Fibroblast of the aortic adventitia (primary cell): ENCODE measurements at regions not wholly inside any gene's neighbourhood (a gene's known extent, or its start where the extent isn't known, plus 50 kb on each side); places are given as distances from the start of the nearest gene placed in this dataset.

Experiments
- DNase-seq: peaks from one replicate; pipeline ENCODE4 v3.0.0-alpha.2; 2010; ENCODE audit warnings: low read depth
- H3K4me3 ChIP-seq: 2 replicates; pipeline ENCODE4 v1.5.1; 2011; ENCODE audit warnings: low read depth, mild to moderate bottlenecking, control low read depth, low read length, moderate library complexity
- TF ChIP-seq, protein P1 (sequence below): IDR thresholded peaks from 2 replicates; pipeline ENCODE4 v1.5.1; 2011; ENCODE audit warnings: mild to moderate bottlenecking, low read length, control low read depth, inconsistent platforms; ENCODE audit not compliant: insufficient read depth

DNA sequence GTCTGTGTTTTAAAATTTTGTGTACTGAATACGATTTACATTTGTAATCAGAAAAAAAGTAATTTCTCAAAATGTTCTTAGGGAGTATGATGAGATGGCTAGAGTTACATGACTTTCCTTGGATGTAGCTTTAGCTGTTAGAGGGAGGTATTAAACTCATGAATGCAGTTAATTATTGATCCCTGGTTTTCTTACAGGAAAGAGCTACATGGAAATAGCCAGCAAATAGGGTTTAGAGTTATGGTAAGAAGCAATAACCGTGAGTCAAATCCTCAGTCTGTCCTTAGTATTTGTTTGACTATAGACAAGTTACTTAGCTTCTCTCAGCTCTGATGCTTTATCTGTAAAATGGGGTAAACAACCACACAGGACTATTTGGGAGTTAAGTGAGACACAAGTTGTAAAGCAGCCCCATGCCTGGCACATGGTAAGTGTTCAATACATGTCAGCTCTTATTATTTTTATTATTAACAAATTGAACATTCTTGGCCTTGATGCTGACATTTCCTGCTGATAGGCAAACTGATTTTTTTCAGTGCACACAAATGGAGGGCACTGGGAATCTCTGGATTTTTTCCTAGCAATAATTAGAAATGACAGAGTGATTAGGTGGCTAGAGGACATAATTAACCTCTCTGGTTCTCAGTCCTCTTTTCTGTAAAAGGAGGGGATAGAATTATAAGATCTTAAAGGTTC, 204.5 kb upstream of the PHYHIPL start:
- TF ChIP-seq, protein P1, sequence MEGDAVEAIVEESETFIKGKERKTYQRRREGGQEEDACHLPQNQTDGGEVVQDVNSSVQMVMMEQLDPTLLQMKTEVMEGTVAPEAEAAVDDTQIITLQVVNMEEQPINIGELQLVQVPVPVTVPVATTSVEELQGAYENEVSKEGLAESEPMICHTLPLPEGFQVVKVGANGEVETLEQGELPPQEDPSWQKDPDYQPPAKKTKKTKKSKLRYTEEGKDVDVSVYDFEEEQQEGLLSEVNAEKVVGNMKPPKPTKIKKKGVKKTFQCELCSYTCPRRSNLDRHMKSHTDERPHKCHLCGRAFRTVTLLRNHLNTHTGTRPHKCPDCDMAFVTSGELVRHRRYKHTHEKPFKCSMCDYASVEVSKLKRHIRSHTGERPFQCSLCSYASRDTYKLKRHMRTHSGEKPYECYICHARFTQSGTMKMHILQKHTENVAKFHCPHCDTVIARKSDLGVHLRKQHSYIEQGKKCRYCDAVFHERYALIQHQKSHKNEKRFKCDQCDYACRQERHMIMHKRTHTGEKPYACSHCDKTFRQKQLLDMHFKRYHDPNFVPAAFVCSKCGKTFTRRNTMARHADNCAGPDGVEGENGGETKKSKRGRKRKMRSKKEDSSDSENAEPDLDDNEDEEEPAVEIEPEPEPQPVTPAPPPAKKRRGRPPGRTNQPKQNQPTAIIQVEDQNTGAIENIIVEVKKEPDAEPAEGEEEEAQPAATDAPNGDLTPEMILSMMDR = no peak
- no peak for DNase-seq
- no peak overlapping the region for H3K4me3 ChIP-seq

DNA sequence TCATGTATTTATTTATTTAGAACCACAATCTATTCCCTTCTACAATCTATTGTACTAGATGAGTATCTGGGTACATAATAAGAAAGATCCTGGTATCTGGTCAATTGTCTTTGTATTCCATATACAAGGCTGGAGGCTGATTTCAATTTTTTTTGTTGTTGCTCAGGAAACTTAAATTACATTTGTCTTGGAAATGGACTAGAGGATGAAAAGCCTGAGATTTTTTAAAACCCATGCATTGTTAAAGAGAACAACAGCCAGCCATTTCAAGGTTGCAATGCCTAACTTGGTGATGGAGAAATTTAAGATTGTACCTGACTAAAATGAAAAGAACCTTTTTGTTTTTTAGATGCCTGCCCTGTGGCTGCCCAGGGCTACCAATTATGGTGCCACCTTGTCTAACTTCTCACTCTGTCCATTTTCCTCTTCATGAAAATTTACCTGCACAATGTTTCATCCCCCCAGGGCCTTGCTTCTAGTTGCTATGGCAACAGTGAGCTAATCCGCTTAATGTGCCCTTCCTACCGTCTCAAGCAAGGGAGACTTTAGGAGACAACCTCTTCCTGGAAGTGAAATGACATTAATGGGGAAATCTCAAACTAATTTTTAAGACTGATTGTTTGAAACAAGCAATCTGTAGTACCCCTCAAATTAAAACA, 203.7 kb upstream of the PHYHIPL start:
- H3K4me3 ChIP-seq = no peak overlapping the region
- no peak for DNase-seq
- TF ChIP-seq, protein P1 = no peak

DNA sequence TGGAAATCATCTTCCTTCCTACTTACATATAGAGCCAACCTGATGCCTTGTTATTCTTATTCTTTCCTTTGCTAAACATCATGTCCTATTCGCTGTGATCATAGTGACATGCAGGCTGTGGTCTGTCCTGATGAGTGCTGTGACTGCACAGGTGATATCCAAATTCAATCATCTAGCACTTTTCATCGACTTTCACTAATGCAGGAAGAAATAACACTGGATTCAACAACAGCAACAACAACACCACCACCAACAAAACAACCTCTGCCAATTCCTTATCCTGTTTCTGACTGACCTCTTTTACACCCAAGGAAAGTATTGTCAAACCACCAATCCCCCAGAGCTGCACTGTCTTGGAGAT, 203.2 kb upstream of the PHYHIPL start:
- no peak overlapping the region for H3K4me3 ChIP-seq
- no peak for DNase-seq
- TF ChIP-seq, protein P1 = no peak

DNA sequence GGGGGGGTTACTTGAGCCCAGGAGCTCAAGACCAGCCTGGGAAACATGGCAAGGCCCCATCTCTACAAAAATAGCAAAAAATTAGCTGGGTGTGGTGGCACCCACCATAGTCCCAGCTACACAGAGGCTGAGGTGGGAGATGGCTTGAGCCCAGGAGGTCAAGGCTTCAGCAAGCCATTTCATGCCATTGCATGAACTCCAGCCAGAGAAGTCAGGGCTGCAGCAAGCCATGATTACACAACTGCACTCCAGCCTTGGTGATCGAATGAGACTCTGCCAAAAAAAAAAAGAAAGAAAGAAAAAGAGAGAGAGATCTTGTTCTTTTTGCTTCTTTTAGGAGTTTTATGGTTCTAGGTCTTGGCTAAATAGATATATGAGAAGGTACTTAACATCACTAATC, 200.2 kb upstream of the PHYHIPL start:
- TF ChIP-seq, protein P1 = no peak
- peak; percentile 13 for DNase-seq
- H3K4me3 ChIP-seq = no peak overlapping the region

DNA sequence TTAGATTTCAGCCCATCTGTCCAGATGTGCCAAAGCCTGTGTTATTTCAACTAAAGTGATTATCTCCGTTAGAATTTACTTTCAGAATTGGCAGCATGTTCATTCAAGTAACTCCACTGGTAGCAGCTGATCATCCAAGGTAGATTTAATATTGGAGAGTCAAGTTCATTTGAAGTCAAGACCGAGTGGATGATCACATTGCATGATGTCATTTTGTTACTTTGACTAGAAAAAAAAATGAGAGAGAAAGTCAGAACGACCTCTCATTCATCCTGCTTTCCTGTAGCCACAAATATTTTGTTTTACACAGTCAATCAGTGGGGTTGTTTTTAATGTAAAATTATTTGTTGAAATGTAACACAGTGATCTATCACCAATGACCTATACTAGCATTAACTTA, 196.7 kb upstream of the PHYHIPL start:
- no peak for DNase-seq
- H3K4me3 ChIP-seq = no peak overlapping the region
- TF ChIP-seq, protein P1 = no peak

DNA sequence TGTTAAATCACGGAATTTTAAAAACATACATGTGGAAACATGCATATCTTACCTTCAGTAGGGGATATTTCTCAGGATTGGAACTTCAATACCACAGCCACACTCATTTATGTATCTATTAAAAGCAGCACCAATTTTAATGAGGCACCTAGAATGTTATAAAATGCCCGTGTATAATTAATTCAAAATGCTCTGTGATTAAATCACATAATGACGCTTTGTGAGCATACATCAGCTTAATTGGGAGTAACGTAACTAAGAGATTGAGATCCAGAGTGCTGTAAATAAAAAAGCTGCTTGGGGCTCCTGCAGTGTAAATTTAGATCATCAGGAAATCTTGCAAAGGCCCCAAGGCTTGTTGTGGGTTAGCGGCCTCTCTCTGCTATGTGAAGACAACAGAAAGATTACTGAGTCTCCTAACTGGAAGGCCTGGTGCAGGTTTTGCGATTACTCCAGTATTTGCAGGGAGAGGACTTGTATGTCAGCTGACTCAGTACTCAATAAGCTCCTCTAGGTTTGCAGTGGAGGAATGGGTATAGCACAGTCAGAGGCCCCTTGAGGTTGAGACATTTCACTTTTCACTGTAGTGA, 195.5 kb upstream of the PHYHIPL start:
- no peak for DNase-seq
- H3K4me3 ChIP-seq = no peak overlapping the region
- TF ChIP-seq, protein P1 = no peak
